GM12873 (cell line): ENCODE measurements at regions not wholly inside any gene's neighbourhood (a gene's known extent, or its start where the extent isn't known, plus 50 kb on each side); places are given as distances from the start of the nearest gene placed in this dataset.

Experiments used
- TF ChIP-seq, protein P1 (sequence below): IDR thresholded peaks from 2 replicates; pipeline ENCODE4 v1.5.1; 2012; ENCODE audit warnings: low read depth, mild to moderate bottlenecking, moderate library complexity, low read length, control low read depth; ENCODE audit not compliant: insufficient read depth; ENCODE audit errors: missing control alignments

DNA sequence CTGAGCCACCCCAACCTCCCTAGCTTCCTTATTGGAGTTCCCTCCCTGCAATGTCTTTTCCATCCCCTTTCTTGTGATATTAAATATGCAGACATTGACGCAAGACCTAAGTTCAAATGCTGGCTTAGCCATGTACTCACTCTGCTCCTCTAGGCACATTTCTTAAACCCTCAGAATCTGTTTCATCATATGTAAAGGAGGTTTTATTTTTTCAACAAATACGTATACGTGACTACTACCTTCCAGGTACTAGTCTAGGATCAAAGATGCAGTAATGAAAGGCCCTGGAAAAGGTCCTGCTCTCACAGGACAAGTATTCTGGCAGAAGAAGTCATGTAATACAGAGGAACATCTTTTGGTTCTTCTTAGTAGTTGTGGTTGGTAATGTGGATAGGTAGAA is 98.6 kb downstream of the SIPA1L2 start:
- TF ChIP-seq, protein P1, sequence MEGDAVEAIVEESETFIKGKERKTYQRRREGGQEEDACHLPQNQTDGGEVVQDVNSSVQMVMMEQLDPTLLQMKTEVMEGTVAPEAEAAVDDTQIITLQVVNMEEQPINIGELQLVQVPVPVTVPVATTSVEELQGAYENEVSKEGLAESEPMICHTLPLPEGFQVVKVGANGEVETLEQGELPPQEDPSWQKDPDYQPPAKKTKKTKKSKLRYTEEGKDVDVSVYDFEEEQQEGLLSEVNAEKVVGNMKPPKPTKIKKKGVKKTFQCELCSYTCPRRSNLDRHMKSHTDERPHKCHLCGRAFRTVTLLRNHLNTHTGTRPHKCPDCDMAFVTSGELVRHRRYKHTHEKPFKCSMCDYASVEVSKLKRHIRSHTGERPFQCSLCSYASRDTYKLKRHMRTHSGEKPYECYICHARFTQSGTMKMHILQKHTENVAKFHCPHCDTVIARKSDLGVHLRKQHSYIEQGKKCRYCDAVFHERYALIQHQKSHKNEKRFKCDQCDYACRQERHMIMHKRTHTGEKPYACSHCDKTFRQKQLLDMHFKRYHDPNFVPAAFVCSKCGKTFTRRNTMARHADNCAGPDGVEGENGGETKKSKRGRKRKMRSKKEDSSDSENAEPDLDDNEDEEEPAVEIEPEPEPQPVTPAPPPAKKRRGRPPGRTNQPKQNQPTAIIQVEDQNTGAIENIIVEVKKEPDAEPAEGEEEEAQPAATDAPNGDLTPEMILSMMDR = no peak

DNA sequence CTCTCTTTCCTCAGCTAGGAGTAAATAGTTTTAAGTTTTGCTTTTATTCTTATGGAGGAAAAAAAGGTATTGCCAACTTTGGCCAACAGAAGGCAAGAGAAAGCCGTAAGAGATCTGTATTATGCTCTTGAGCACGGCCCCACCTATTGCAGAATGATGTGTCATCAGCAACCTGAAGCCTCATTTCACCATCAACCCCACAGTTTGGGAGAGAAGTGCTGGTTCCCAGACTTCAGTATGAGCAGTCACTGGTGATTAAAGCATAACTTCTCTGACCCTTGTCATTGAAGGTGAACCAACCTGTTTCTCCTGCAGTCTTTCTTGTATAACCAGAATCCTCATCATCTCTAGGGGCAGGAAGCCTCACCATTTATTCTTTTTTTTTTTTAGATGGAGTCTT is 100.2 kb downstream of the SIPA1L2 start:
- TF ChIP-seq, protein P1 = no peak

DNA sequence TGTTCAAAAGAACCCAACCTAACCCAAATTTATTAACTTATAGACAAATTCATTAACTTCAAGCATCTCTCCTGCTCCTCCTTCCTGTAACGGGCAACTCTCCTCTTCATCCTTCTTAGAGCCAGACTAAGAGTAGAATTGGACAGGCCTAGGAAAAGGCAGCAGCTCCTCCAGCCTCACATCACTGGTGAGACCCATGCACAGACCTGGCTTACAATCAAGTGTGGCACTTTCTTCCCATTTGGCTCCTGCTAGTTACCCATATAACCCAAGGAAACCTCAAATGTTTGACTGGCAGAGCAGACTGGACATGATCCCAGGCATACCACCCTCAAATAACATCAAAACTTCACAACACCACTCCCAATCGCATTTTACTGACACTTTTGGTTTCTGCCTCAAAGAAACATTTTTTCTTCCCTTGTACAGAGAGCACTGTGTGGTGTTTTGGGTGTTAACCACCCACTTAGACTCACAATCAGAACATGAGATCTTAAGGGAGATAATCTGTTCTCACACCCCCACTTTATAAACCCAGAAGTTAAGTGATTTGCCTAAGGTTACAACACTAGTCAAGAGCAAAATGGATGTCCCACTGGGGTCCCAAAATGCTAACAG is 101.4 kb downstream of the SIPA1L2 start:
- TF ChIP-seq, protein P1 = no peak

DNA sequence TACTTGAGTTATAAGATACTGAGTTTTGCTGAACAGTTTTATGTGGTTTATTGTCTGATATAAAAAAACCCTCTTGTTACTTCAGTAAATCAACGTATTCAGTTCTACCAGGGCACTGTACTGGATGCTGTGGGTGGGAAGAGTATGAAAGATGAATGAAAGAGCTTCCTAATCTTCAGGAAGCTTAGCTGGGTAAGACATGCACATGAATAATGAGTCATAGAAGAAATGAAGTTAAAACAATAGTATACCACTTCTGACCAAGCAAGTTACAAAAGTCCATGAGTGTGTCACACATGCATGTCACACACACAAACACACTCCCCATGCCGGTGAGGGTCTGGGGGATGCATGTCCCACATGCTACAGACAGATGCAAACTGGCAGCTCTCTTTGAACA is 105.9 kb downstream of the SIPA1L2 start:
- TF ChIP-seq, protein P1 = no peak

DNA sequence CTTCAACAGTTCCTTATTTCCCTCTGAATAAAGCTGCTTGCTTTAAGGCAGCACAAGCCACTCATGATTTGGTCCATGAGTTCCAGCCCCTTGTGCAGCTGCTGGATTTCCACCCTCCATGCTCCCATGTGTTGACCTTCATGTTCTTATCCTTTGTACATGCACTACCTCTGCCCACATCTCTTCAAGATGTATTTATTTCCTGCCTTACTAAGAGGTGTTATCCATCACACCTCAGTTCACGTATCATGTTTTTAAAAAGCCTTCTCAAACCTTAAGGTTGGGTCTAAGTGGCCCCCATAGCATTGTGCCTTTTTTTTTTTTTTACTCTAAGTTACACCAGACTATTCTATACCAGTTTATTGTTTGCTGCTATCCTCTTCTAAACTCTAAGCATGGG is 107.7 kb downstream of the SIPA1L2 start:
- TF ChIP-seq, protein P1 = no peak

DNA sequence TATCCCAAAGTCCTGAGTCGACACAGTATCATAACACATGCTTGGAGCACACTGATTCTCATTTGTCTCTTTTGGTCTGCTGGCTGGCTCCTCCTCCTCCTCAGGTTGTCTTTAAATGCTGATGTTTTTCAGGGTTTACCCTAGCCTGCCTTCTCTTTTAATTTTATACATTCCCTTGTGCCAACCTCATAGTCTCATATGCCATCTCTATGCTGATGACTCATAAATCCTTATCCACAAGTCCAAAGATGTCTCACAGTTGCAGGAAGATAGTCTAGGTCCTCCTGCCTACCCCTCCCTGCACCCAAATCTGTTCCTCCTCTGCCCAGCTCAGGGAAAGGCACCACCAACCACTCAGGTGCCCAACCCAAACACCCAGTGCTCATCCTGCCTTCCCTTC is 108.3 kb downstream of the SIPA1L2 start:
- TF ChIP-seq, protein P1 = no peak

DNA sequence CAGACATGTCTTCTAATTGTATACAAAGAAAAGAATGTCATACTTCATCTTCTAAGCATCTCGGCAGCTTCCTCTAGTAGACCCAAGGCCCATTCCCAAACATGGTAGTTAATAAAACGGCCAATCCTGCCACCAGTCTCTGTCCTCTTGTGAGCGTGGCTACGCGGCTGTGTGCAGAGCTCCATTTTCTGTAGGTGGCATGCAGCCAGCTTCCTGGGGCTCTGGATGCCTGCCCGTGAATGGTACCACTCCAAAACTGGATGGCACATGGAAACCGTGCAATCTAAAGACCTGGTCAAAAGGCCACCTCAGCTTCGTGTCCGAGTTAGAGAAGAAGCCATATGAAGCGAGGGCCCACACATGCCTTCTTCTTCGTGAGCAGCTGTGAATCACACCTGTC is 110.7 kb downstream of the SIPA1L2 start:
- TF ChIP-seq, protein P1 = no peak
